H1 (cell line): ENCODE measurements at regions not wholly inside any gene's neighbourhood (a gene's known extent, or its start where the extent isn't known, plus 50 kb on each side); places are given as distances from the start of the nearest gene placed in this dataset.

ENCODE experiments used
- CBX5 ChIP-seq: fragments of 300-800, 300-1000 bp; sonication (generic); IDR thresholded peaks from 2 replicates; pipeline ENCODE4 v1.7.1; 2016; ENCODE audit warnings: antibody characterized with exemption, low read length, low read depth
- CEBPB ChIP-seq: IDR thresholded peaks from 2 replicates; pipeline ENCODE4 v1.6.1; 2012; ENCODE audit warnings: low read depth, low read length
- CHD1 ChIP-seq: IDR thresholded peaks from 2 replicates; pipeline ENCODE4 v1.6.1; 2012; ENCODE audit warnings: low read depth, low read length, improper control_type of control experiment
- CREB1 ChIP-seq: IDR thresholded peaks from 2 replicates; pipeline ENCODE4 v1.6.1; 2012; ENCODE audit warnings: inconsistent platforms
- RBBP5 ChIP-seq: IDR thresholded peaks from 2 replicates; pipeline ENCODE4 v1.7.1; 2012; ENCODE audit warnings: low read depth, mild to moderate bottlenecking, inconsistent platforms, low read length, moderate library complexity, borderline replicate concordance
- ZNF274 ChIP-seq: IDR thresholded peaks from 2 replicates; pipeline ENCODE4 v1.7.0; 2012; ENCODE audit warnings: low read length, borderline replicate concordance; ENCODE audit errors: extremely low read depth

DNA sequence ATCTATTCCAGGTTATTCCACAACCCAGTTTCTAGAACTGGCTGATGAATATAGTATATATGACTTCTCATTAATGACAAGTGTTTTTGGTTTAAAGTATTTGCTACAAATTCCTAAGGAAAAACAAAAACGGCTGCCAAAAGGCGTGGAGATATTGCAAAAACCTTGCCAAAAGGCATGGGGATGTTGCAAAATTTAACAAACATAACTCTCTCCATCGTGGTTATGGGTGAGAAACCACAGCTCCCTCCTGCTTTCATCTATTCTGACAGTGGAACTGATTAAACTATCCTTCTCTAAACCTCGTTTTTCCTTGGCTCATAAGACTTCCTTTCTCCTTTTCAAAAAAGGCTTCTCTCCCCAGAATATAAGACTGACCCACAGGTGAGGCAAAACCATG, 342.0 kb upstream of the PDZRN3 start (continued):
- TF ChIP-seq RBBP5 = no peak
- TF ChIP-seq CBX5 = no peak
- no peak for TF ChIP-seq ZNF274
- TF ChIP-seq CREB1 = no peak
- no peak for TF ChIP-seq CEBPB
- no peak for TF ChIP-seq CHD1
